ENCODE measurements at regions not wholly inside any gene's neighbourhood (a gene's known extent, or its start where the extent isn't known, plus 50 kb on each side); places are given as distances from the start of the nearest gene placed in this dataset.
"Not testable (repeated sequence)": the region's sequence is repeated elsewhere in the genome, so short reads cannot be mapped to it uniquely, and the experiment has no call there.

- Histone ChIP-seq H3K27me3 (ENCODE audit: control insufficient read depth, low read length) (peaks cover 71% of the 10 kb centered on the region), H3K4me2 (ENCODE audit: low read length) (no peak overlapping the region), H3K79me2 (ENCODE audit: control insufficient read depth, low read length) (no peaks in the 10 kb centered on the region), H3F3A (ENCODE audit: control insufficient read depth, insufficient read depth) (no peaks in the 10 kb centered on the region), H3K4me3 (ENCODE audit: low read length) (no peak overlapping the region), H3K27ac (ENCODE audit: low read depth, low read length) (no peak overlapping the region), H3K4me1 (ENCODE audit: control insufficient read depth, low read length) (peaks cover 22% of the 10 kb centered on the region), H4K20me1 (ENCODE audit: control insufficient read depth, insufficient read depth, low read depth, low read length) (no peaks in the 10 kb centered on the region), H3K36me3 (ENCODE audit: control insufficient read depth, low read length) (no peaks in the 10 kb centered on the region), H3K9me2 (replicated peaks; ENCODE audit: control insufficient read depth, low read length) (no peaks in the 10 kb centered on the region), H3K9me3 (ENCODE audit: control insufficient read depth, insufficient read depth, low read length) (no peaks in the 10 kb centered on the region)
- TF ChIP-seq CTCF (IDR thresholded peaks at IDR 0.05; ENCODE audit: low read depth, low read length, poor library complexity, severe bottlenecking) = no peak
- no peak for TF ChIP-seq EZH2phosphoT487 (IDR thresholded peaks at IDR 0.05; ENCODE audit: borderline replicate concordance, low read length)
These were observed 57.8 kb upstream of the CEACAM21 start for GRCh38 chr19:41518141-41518540.

DNA sequence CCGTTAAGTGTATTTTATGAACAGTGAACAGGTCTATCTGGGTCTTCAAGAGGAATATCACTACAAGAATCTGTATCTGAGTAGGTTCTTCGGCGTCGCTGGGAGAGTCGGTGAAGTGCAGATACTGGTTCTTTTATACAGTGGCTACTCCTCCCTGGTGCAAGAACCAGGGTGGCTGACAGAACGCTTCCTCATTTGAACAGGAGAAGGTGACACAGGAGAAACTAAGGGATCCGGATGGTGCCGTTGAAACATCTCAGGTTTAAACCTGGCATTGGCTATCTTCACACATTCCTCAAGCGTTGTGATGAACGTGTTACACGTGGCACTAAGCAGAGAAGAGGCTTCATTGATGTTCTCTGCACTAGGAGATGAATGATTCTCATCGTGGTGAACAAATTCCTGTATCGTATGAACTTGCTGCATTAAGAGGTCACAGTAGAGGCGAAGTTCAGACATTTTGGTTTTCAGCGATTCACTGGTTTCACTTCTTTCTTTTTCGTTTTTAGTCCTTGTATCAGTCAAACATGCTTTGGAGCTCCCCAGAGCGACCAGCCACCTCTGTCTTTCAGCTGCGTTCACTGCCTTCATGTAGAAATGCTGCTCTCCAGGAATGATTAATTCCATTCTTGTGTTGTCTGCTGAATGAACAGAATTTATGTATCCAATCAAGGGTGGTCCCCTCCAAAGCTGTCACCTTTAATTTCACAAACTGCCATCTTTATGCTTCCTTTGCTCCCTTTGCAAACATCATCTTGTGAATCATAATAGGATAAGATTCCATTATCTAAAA is 54.6 kb upstream of the CEACAM21 start:
- H3K36me3 ChIP-seq (ENCODE audit: control insufficient read depth, low read length); H4K20me1 ChIP-seq (ENCODE audit: control insufficient read depth, insufficient read depth, low read depth, low read length); H3F3A ChIP-seq (ENCODE audit: control insufficient read depth, insufficient read depth); H3K9me2 ChIP-seq (replicated peaks; ENCODE audit: control insufficient read depth, low read length); H3K27ac ChIP-seq (ENCODE audit: low read depth, low read length); H3K9me3 ChIP-seq (ENCODE audit: control insufficient read depth, insufficient read depth, low read length); H3K79me2 ChIP-seq (ENCODE audit: control insufficient read depth, low read length): not testable (repeated sequence)
- Histone ChIP-seq H3K27me3 (ENCODE audit: control insufficient read depth, low read length) (peaks cover 87% of the 10 kb centered on the region), H3K4me2 (ENCODE audit: low read length) (peak overlapping the region; percentile 55), H3K4me1 (ENCODE audit: control insufficient read depth, low read length) (peaks cover 21% of the 10 kb centered on the region), H3K4me3 (ENCODE audit: low read length) (peak overlapping the region; percentile 4; the same call in 1 of the 2 replicates)

DNA sequence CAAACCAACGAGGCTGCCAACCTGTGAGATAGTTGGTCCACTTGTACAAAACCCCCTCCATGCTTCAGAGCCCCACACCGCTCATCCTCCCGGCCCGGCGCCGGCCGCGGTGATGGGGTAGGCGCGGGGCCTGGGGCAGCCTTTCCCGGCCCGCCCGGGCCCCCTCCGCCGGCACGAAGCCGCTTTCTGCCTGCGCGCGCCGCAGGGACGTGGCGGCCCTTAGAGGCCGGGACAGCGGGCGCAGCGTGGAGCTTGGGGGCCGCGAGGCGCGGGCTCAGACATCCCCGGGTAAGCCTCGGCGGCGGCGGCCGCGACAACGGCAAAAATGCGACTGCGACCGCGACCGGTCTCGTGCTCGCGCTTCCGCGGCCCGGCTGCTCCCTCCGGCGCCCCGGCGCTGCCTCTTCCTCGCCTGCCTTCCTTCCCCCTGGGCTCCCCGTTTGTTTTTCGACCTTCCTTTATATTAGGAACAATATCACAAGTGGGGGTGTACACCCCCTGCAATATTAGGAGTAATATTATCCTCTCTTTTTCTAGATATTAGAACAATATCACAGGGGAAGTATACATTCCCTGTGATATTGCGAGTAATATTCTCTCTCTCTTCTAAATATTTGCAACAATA is 53.9 kb upstream of the CEACAM21 start:
- no peaks in the 10 kb centered on the region for H3K9me2 ChIP-seq (replicated peaks; ENCODE audit: control insufficient read depth, low read length)
- peaks cover 82% of the 10 kb centered on the region for H3K27me3 ChIP-seq (ENCODE audit: control insufficient read depth, low read length)

More for the DNA sequence above, 53.9 kb upstream of the CEACAM21 start:
- TF ChIP-seq EZH2phosphoT487 (IDR thresholded peaks at IDR 0.05; ENCODE audit: borderline replicate concordance, low read length) (peak; percentile 94), CTCF (IDR thresholded peaks at IDR 0.05; ENCODE audit: low read depth, low read length, poor library complexity, severe bottlenecking) (no peak)
- H3K79me2 ChIP-seq (ENCODE audit: control insufficient read depth, low read length) = no peaks in the 10 kb centered on the region
- H3K9me3 ChIP-seq (ENCODE audit: control insufficient read depth, insufficient read depth, low read length) = no peaks in the 10 kb centered on the region
- peak overlapping the region; percentile 55 for H3K4me2 ChIP-seq (ENCODE audit: low read length)
- H3K4me1 ChIP-seq (ENCODE audit: control insufficient read depth, low read length) = peaks cover 18% of the 10 kb centered on the region
- H4K20me1 ChIP-seq (ENCODE audit: control insufficient read depth, insufficient read depth, low read depth, low read length) = no peaks in the 10 kb centered on the region
- H3K4me3 ChIP-seq (ENCODE audit: low read length) = peak overlapping the region; percentile 50
- no peaks in the 10 kb centered on the region for H3F3A ChIP-seq (ENCODE audit: control insufficient read depth, insufficient read depth)
- no peak overlapping the region for H3K27ac ChIP-seq (ENCODE audit: low read depth, low read length)
- H3K36me3 ChIP-seq (ENCODE audit: control insufficient read depth, low read length) = no peaks in the 10 kb centered on the region
